ENCODE measurements at regions not wholly inside any gene's neighbourhood (a gene's known extent, or its start where the extent isn't known, plus 50 kb on each side); places are given as distances from the start of the nearest gene placed in this dataset.

DNA sequence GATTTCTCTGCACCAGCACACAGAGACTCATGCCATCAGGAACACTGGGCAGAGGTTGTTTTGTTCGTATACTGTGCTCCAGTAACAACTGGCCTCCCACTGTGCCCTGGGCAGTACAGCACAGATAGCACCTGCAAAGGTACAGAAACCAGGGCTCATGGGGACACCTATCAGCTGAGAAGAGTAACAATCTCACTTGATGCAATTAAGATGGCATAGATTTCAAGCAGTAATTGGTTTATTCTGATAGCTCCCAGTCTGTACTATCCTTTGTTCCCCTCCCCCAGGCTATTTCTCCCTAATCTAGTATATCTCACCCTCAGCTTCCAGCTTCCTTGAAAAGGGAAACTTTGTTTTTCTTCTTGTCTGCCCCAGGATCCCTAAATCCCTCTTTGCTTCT lies 343.9 kb upstream of the MMADHC start:
- FAIRE-seq (no peak), DNase-seq (ENCODE audit: low spot score) (no peak)

GRCh38 chr2:149928011-149928410 lies 340.4 kb upstream of the MMADHC start:
- FAIRE-seq, result no peak
- DNase-seq (ENCODE audit: low spot score), result no peak

DNA sequence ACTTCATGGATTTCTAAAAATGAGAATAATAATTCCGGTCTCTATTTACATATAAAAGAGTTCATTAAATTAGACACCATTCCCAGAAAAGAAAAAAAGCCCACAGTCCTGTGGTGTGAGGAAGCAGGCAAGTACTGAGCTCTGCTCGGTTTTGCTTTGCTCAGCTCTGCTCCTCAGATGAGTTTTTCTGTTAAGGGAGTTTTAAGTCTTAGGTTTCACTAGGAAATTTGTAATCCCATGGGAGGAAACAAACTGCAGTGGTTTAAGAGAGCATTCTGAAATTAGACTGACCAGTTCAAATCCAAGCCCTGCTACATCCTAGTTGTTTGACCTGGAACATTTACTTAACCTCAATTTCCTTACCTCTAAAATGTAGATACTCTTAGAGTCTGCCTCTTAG lies 338.6 kb upstream of the MMADHC start:
- FAIRE-seq, result no peak

GRCh38 chr2:149924549-149925213 lies 337.1 kb upstream of the MMADHC start:
- peak; percentile 8 for DNase-seq (ENCODE audit: low spot score)
- no peak for FAIRE-seq

More for the DNA sequence above, 338.6 kb upstream of the MMADHC start:
- no peak for DNase-seq (ENCODE audit: low spot score)

- DNase-seq (ENCODE audit: low spot score) (peak; percentile 72), FAIRE-seq (peak; percentile 88)
Observed at GRCh38 chr2:149924028-149924427, 336.5 kb upstream of the MMADHC start.

- FAIRE-seq (no peak), DNase-seq (ENCODE audit: low spot score) (no peak)
Observed at GRCh38 chr2:149921911-149922616, 334.5 kb upstream of the MMADHC start.

- no peak for DNase-seq (ENCODE audit: low spot score)
- FAIRE-seq, result no peak
Observed at GRCh38 chr2:149920389-149920788, 332.8 kb upstream of the MMADHC start.

- DNase-seq (ENCODE audit: low spot score), result no peak
- FAIRE-seq, result no peak
Observed at GRCh38 chr2:149915151-149915550, 327.6 kb upstream of the MMADHC start.

GRCh38 chr2:149908726-149909683 lies 321.4 kb upstream of the MMADHC start:
- FAIRE-seq (no peak), DNase-seq (ENCODE audit: low spot score) (no peak)

DNA sequence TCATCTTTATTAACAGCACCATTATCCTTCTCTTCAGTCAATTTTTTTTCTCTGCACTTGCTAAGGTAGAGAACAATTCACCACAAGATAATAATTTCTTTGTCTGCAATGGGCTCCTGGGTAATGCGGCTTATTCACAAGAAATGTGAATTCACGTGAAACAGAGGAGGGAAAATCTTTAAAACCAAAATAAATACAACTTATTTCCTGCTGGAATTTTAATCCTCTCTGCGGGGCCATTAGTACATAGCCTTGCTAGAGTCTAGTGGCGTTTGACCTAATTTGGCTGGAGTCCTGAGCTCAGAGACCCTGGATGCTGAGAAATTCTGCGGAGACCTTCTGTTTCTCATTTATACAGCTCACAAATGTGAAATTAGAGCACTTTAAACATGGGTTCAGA lies 319.3 kb upstream of the MMADHC start:
- FAIRE-seq, result no peak

DNA sequence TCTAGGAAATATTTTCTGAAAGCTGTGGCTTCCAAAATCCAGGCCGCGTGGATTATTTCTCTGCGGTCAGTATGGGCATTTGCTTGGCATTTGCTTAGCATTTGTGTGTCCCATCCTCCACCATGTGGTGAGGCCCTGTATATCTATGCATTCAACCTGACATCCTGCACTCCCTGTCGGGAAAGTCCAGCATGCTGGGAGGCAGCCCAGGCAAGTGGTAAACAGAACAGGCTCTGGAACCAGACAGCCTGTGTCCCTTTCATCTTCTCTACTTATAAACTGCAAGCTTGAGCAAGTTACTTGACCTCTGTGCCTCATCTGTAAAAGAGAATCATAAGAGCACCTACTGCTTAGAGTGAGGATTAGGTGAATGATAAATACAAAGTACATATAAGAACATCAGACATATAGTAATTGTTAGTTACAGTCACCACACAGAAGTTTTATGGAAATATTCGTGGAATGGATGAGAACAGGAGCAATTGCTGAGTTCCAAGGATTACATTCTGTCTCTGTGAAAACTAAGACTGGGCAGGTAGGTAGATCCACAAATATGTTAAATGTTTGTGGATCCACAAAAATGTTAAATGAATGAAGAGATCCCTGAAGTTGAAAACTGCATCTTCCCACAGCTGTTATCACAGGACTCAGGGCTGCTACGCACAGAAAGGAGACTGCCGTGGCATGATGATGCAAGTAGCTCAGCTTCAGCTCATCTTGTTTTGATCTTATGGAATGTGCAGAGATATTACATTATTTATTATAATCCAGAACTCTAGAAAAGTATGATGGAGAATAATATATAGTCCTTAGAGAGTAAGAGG lies 317.0 kb upstream of the MMADHC start:
- no peak for FAIRE-seq
- no peak for DNase-seq (ENCODE audit: low spot score)

More for the DNA sequence above, 319.3 kb upstream of the MMADHC start:
- no peak for DNase-seq (ENCODE audit: low spot score)

GRCh38 chr2:149903626-149904025 lies 316.1 kb upstream of the MMADHC start:
- FAIRE-seq (no peak), DNase-seq (ENCODE audit: low spot score) (no peak)

- FAIRE-seq (no peak), DNase-seq (ENCODE audit: low spot score) (no peak)
Observed at GRCh38 chr2:149902081-149902480, 314.5 kb upstream of the MMADHC start.

GRCh38 chr2:149901231-149901859 lies 313.8 kb upstream of the MMADHC start:
- FAIRE-seq (no peak), DNase-seq (ENCODE audit: low spot score) (no peak)

GRCh38 chr2:149899390-149899789 lies 311.8 kb upstream of the MMADHC start:
- FAIRE-seq, result no peak

DNA sequence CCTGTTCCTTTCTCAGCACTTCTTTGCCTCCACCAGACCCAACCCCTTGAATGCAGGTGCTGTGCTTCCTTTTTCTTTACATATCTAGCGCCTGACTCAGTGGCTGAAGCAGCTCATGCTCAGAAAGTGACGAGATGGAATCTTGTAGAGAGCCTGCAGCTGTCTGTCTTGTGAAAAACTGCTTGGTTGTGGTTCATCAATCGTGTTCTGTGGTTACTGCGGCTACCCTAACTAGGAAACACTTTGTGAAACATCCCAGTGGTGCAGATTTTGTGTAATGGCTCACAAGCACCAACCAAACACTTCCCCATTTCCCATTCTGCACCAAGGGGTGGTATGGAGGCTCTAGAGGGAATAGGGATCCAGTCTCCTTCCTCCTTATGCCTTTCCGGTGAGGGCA lies 307.2 kb upstream of the MMADHC start:
- FAIRE-seq, result no peak
- peak; percentile 16 for DNase-seq (ENCODE audit: low spot score)

More at GRCh38 chr2:149899390-149899789, 311.8 kb upstream of the MMADHC start:
- DNase-seq (ENCODE audit: low spot score), result no peak

DNA sequence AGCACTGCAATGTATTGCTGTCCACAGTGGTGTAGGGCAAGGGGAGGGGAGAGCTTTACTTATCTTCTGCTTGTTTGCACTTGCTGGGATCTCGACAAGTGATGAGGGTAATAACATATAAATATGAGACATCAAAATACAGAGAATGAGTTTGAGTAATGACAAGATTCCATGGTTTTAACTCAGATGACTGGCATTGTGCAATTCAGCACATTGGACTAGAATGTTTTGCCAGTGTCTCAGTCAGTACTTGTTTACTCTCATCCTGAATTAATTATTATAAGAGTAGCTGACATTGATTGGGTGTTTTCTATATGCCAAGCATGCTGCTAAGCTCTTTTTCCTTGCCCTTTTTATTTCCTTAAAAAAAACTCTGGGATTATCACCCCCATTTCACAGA lies 306.7 kb upstream of the MMADHC start:
- no peak for DNase-seq (ENCODE audit: low spot score)
- FAIRE-seq, result no peak

- DNase-seq (ENCODE audit: low spot score) (no peak), FAIRE-seq (no peak)
Observed at GRCh38 chr2:149892563-149892962, 305.0 kb upstream of the MMADHC start.

- FAIRE-seq (no peak), DNase-seq (ENCODE audit: low spot score) (no peak)
Observed at GRCh38 chr2:149885946-149886345, 298.4 kb upstream of the MMADHC start.

DNA sequence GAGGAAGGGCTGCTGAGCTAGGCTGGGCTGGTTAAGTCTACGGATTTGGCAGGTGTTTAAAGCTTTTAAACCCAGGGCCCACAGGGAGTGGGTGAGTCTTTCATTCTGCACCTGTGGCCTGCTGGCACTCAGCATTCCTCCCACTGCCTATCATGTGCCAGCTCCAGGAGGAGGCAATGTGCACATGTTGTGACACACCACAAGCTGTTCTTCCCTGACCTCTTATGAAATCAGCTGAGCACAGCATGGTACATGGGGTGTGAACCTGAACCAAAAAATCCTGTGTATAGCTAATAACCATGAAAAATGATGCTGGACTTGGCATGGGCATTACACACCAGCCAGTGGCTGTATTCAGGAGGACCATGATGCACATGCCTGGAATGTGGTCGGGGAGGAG lies 297.9 kb upstream of the MMADHC start:
- FAIRE-seq (no peak), DNase-seq (ENCODE audit: low spot score) (no peak)

DNA sequence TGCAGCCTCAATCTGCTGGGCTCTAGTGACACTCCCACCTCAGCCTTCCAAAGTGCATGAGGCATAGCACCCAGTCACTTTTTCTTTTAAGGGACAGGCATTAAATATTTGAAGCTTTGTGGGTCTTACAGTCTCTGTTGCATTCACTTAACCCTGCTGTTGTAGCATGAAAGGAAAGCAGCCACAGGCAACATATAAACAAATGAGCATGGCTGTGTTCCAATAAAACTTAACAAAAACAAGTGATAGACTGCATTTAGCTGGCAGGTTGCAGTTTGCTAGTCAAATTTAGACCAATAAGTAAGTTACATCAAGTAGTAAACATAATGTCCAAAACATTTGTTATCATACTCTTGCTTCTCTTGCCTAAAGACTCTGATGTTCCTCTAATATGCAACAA lies 297.3 kb upstream of the MMADHC start:
- DNase-seq (ENCODE audit: low spot score) (no peak), FAIRE-seq (no peak)
